Right ventricle myocardium inferior (tissue), 1 donor: ENCODE measurements at regions not wholly inside any gene's neighbourhood (a gene's known extent, or its start where the extent isn't known, plus 50 kb on each side); places are given as distances from the start of the nearest gene placed in this dataset.

Experiments
- ATAC-seq: fragments of 200-7000 bp; cut with Tn5 transposase; one replicate; pipeline ENCODE4 v1.9.1; 2020; ENCODE audit warnings: mild to moderate bottlenecking, moderate library complexity
- DNase-seq: peaks from one replicate; pipeline ENCODE4 v3.0.0; 2021; ENCODE audit errors: missing footprints
- intact Hi-C: fragments of 100-400 bp; cut with DNase I; formaldehyde crosslinking; loops from one replicate; pipeline ENCODE4 v1.11.0; 2022
- donor health status: DM: no; HTN: yes; CAD: no; lungs with severe emphysema.

DNA sequence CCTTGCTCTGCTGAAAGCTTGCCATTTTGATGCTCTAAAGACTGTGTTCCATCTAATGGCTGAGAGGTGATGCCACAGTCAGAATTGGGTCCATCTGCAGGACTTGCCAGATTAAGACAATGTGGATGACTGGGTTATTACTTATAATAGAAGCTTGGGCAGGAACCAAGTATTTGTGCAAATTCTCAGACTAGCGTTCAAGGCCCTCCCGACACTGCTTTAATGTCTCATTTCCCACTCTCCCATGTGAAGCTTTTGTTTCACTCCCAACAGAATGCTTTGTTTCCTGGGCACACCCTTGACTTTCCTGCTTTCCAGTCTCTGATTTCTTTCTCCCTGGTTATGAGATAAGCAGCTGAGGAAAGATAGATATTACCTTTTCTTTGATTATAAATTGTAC lies 215.8 kb downstream of the KCNS3 start:
- no peak for DNase-seq
- no peak for ATAC-seq
- intact Hi-C loops = no loop called here

DNA sequence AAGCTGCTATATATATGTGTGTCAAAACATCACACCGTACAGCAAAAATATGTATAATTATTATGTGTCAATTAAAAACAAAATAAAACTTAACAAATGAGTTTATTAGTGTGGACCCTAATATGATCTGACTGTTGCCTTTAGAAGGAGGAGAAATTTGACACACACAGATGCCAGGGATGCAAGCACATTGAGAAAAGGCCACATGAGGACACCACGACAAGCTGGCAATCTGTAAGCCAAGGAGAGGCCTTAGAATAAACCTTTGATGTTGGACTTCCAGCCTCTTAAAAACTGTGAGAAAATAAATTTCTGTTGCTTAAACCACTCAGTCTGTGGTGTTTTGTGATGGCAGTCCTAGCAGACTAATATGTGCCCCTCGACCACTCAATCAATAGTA lies 214.7 kb downstream of the KCNS3 start:
- ATAC-seq (no peak), DNase-seq (no peak)
- intact Hi-C loops = no loop called here

DNA sequence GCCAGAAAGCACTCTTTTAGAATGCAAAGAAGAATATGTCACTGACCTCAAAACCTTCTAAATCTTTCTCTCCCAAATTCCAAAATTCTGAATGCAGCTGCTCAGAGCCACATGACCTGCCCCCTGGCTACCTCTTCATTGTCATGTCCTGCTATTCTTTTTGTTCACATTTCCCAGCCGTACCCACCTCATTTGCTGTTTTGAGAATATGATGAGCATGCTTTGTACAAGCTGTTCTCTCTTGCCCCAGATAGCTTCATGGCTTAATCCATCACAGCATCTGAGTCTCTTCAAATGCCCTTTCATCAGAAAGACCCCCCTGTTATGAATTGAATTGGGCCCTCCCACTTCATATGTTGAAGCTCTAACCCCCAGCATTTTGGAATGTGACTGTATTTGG lies 214.3 kb downstream of the KCNS3 start:
- DNase-seq = no peak
- ATAC-seq = no peak
- intact Hi-C loops = no loop called here

DNA sequence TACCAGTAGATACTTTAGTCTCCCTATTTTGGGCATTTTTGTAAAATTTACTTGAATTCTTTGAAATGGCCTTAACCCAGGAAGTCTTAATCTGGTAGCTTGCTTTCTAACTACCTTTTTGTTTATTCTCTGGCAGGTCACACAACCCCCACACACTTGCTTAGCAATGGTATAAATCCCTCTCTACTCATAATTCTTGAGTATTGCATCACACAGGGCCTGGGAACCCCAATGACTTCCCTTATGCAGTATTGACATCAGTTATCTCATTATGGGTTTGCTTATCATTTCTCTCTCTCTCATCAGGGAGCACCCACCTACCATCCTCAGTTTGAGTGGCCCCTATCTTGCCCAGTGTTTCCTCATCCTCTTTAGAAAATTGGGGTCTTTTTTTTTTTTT lies 207.1 kb downstream of the KCNS3 start:
- no peak for ATAC-seq
- DNase-seq = no peak
- intact Hi-C loops = no loop called here

DNA sequence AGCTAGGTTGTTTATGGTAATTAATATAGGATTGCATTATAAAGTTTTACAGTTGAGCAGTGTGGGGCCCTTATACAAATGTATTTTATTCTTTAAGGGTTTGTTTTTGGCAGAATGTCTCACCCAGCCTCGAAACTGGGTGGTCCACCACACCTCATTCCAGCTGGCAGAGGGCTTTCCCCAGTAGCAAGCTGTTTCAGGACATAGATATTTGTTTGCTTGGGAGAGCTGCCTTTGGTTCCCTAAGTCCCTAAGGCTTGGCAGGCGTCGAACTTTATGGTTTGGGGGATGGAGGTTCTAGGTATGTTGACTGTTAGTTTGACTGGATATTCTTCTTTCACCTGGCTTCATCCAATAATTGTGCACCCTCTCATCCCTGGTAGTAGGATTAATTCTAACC lies 205.9 kb downstream of the KCNS3 start:
- ATAC-seq (no peak), DNase-seq (no peak)
- intact Hi-C loops = no loop called here

DNA sequence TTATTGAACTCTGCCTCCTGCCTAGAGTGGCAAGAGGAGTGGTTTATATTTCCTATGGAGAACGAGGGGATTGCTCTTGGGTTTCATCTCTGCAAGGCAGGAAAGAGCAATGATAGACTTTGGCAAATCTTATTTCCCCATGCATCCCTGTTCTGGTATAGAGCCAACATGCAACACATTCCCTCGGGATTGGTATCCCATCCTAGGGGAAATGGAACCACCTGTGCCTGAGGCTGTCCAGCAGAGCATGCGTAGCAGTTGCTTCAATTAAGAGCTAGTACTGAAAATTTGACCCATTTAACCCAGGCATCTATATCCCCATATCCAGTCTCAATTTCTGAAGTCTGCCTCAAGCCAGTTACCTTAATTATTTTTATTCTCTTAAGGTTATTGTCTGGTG lies 205.3 kb downstream of the KCNS3 start:
- ATAC-seq (no peak), DNase-seq (no peak)
- intact Hi-C loops = no loop called here

DNA sequence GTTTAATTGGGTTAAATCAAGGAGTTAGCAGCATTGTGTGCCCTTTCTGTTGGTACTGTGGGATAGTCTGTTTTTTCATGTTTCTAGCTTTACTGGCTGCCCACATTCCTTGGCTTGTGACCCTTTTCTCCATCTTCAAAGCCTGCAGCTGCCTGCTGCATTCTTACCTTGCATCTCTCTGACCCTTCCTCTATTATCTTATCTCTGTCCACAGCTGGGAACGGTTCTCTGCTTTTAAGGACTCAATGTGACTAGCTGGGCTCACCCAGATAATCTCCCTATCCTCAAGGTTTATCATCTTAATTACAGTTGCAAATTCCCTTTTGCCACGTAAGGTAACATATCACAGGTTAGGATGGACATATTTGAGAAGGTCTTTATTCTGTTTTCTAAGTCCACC lies 199.7 kb downstream of the KCNS3 start:
- intact Hi-C loops = no loop called here
- DNase-seq = no peak
- ATAC-seq = no peak

- DNase-seq (no peak), ATAC-seq (no peak)
- intact Hi-C loops = no loop called here
Observed at GRCh38 chr2:18077704-18078103, 199.2 kb downstream of the KCNS3 start.

DNA sequence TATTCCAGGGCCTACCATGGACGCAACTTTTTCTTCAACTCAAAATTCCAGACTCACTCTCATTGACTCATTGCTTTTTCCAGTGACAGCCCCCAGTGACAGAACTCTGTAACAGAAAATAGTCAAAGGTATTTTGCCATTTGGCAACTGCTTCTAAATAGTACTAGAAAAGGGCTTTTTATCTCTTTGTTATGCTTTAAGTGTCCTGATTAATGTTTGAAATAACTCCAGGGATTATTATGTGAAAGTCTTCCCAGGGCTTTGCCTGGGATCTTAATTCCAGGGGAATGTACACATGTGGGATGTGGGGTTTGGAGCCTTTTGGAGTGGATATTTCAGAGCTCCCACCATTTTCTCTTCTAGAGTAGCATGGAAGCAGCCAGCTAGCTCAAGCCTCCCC lies 198.8 kb downstream of the KCNS3 start:
- no peak for ATAC-seq
- DNase-seq = no peak
- intact Hi-C loops = no loop called here

- DNase-seq = no peak
- intact Hi-C loops = no loop called here
- ATAC-seq = no peak
Observed at GRCh38 chr2:18074476-18074875, 196.0 kb downstream of the KCNS3 start.

GRCh38 chr2:18073601-18074000 lies 195.1 kb downstream of the KCNS3 start:
- no peak for ATAC-seq
- no peak for DNase-seq
- intact Hi-C loops = no loop called here

DNA sequence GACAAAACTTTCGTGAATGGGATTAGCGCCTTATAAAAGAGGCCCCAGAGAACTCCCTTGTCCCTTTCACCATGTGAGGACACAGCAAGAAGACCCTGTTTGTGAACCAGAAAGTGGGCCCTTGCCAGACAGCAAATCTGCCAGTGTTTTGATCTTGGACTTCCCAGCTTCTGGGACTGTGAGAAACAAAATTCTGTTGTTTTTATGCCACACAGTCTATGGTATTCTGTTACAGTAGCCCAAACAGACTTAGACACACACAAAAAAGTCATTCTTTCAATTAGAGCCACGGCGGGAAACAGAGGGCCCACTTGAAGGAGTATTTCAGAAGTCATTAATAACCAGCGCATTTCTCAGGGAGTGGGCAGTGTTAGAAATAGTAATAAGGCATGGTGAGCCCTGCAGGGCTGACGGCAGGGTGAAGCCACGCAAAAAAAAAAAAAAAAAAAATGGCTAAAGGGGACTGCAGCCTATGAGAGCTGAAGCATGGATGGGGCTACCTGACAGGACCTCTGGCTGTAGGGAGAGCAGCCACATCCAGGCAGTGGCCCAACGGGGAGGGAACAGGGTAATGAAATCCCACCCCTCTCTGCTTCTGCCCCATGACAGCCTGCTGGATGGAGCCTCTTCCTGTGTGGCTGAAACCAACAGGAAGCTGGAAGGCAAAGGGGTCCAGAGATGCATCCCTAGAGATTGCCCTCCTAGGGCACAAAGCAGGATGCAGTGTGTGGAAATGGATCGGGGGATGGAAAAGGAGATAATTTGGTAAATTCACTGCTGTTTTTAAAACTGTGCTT lies 189.3 kb downstream of the KCNS3 start:
- intact Hi-C loops = no loop called here
- DNase-seq (peak; percentile 76), ATAC-seq (peak; percentile 64)

- intact Hi-C loops = no loop called here
Observed at GRCh38 chr2:18066894-18067293, 188.4 kb downstream of the KCNS3 start.

DNA sequence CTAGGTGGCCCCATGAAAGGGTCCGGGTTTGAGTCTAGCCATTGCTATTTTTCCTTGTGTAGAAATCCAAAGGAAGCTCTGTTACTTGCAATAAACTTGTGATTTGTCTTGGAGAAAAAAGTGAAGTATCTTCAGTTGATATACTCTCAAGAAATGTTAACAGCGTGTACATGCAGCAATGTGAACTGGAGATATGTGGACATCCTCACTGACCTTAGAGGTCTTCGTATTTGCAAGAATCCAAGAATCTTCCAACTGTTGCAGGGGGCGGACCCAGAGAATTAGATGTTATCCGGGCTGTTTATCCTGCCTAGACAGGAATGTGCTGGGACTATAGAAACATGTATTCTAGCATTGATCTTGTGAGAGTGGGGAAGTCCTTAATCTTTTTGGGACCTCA lies 187.6 kb downstream of the KCNS3 start:
- DNase-seq (no peak), ATAC-seq (no peak)
- intact Hi-C loops = no loop called here

More at GRCh38 chr2:18066894-18067293, 188.4 kb downstream of the KCNS3 start:
- no peak for ATAC-seq
- no peak for DNase-seq

DNA sequence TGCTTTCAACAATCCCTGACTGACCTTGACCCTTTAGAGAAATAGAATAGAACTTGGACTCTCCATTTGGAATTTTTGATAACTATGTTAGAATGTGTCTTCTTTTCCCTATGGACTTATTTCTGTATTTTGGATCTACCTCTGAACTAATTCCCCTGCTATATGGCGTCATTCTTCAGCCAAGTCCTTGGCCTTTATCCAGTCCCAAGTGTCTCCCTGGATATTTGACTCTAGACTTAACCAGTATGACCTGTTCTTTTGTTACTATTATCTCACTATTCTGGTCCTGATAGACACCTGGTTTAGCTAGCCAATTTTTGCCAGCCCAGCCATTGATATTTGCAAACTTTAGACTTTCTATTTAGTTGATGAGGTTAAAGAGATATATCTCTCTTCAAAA lies 186.8 kb downstream of the KCNS3 start:
- DNase-seq = no peak
- intact Hi-C loops = no loop called here
- ATAC-seq = peak; percentile 52

GRCh38 chr2:18063826-18064470 lies 185.5 kb downstream of the KCNS3 start:
- ATAC-seq = peak; percentile 45
- intact Hi-C loops = no loop called here
- DNase-seq = no peak

- intact Hi-C loops = no loop called here
- ATAC-seq (no peak), DNase-seq (no peak)
Observed at GRCh38 chr2:18062892-18063291, 184.4 kb downstream of the KCNS3 start.

DNA sequence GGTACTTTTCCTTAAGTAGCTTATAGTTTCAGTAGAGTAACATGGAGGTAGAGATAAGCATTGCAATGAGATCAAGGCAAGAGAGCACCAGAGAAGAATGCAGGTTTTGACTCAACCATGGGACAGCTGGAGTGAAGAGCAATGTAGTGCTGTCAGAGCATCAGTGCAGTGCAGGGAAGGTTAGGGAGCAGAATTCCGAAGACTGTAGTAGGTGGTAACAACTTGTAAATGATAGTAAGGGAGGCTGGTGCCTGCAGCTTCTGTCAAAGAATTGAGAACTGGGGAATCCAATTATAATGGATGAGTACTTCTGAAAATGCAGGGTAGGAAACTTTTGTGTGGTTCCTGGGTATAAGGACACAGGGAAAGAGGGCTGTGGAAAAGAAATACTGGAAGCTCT lies 183.2 kb downstream of the KCNS3 start:
- ATAC-seq = no peak
- DNase-seq = no peak
- intact Hi-C loops = no loop called here

GRCh38 chr2:18057657-18058056 lies 179.2 kb downstream of the KCNS3 start:
- ATAC-seq (peak; percentile 57), DNase-seq (no peak)
- intact Hi-C loops = no loop called here

- DNase-seq (no peak), ATAC-seq (no peak)
- intact Hi-C loops = no loop called here
Observed at GRCh38 chr2:18055290-18055689, 176.8 kb downstream of the KCNS3 start.

GRCh38 chr2:18050001-18050400 lies 171.5 kb downstream of the KCNS3 start:
- intact Hi-C loops = no loop called here
- DNase-seq (no peak), ATAC-seq (no peak)
